HG02840 (cell line): ENCODE measurements at regions not wholly inside any gene's neighbourhood (a gene's known extent, or its start where the extent isn't known, plus 50 kb on each side); places are given as distances from the start of the nearest gene placed in this dataset.
"Not testable (repeated sequence)": the region's sequence is repeated elsewhere in the genome, so short reads cannot be mapped to it uniquely, and the experiment has no call there.

Experiments
- ATAC-seq: cut with Tn5 transposase; IDR thresholded peaks from one replicate; pipeline ENCODE4 v1.9.1; 2021; ENCODE audit warnings: mild to moderate bottlenecking, moderate library complexity, moderate number of reproducible peaks; ENCODE audit not compliant: unreplicated experiment, low FRiP score

- ATAC-seq: no peak
These were observed 171.9 kb downstream of the RPS24 start for GRCh38 chr10:78205457-78206016.

- no peak for ATAC-seq
These were observed 173.6 kb downstream of the RPS24 start for GRCh38 chr10:78207216-78207615.

GRCh38 chr10:78207776-78208175, 174.1 kb downstream of the RPS24 start:
- no peak for ATAC-seq

- no peak for ATAC-seq
These were observed 176.3 kb downstream of the RPS24 start for GRCh38 chr10:78209970-78210369.

GRCh38 chr10:78210548-78210947, 176.9 kb downstream of the RPS24 start:
- no peak for ATAC-seq

- ATAC-seq: no peak
These were observed 177.3 kb downstream of the RPS24 start for GRCh38 chr10:78210976-78211375.

- no peak for ATAC-seq
These were observed 177.9 kb downstream of the RPS24 start for GRCh38 chr10:78211561-78212051.

GRCh38 chr10:78212060-78212785, 178.6 kb downstream of the RPS24 start:
- ATAC-seq: no peak

GRCh38 chr10:78212786-78213175, 179.1 kb downstream of the RPS24 start:
- ATAC-seq: no peak

GRCh38 chr10:78214955-78215354, 181.3 kb downstream of the RPS24 start:
- no peak for ATAC-seq

- no peak for ATAC-seq
These were observed 182.0 kb downstream of the RPS24 start for GRCh38 chr10:78215645-78216044.

- no peak for ATAC-seq
These were observed 183.7 kb downstream of the RPS24 start for GRCh38 chr10:78217336-78217735.

- ATAC-seq: no peak
These were observed 185.3 kb downstream of the RPS24 start for GRCh38 chr10:78218798-78219490.

GRCh38 chr10:78219568-78219967, 185.9 kb downstream of the RPS24 start:
- ATAC-seq: not testable (repeated sequence)

GRCh38 chr10:78220781-78221180, 187.1 kb downstream of the RPS24 start:
- no peak for ATAC-seq

- ATAC-seq: no peak
These were observed 188.6 kb downstream of the RPS24 start for GRCh38 chr10:78222096-78222790.

GRCh38 chr10:78223088-78223487, 189.4 kb downstream of the RPS24 start:
- no peak for ATAC-seq

- ATAC-seq: no peak
These were observed 190.9 kb downstream of the RPS24 start for GRCh38 chr10:78224602-78225001.

- no peak for ATAC-seq
These were observed 191.9 kb downstream of the RPS24 start for GRCh38 chr10:78225594-78225993.

GRCh38 chr10:78229489-78229888, 195.8 kb downstream of the RPS24 start:
- no peak for ATAC-seq
